Colonic mucosa (tissue), 4 donors: ENCODE measurements at regions not wholly inside any gene's neighbourhood (a gene's known extent, or its start where the extent isn't known, plus 50 kb on each side); places are given as distances from the start of the nearest gene placed in this dataset.
"Not testable (repeated sequence)": the region's sequence is repeated elsewhere in the genome, so short reads cannot be mapped to it uniquely, and the experiment has no call there.

Experiments used
- DNase-seq: peaks from one replicate; pipeline ENCODE4 v3.0.0-alpha.2; 2020
- H3K27ac ChIP-seq: fragments of 200-600 bp; one replicate; pipeline ENCODE4 v1.8.0; 2021
- H3K27me3 ChIP-seq: fragments of 200-600 bp; one replicate; pipeline ENCODE4 v1.8.0; 2021
- H3K36me3 ChIP-seq: fragments of 200-600 bp; one replicate; pipeline ENCODE4 v1.8.0; 2021
- H3K4me1 ChIP-seq: fragments of 200-600 bp; one replicate; pipeline ENCODE4 v1.8.0; 2021; ENCODE audit warnings: mild to moderate bottlenecking
- H3K4me3 ChIP-seq: fragments of 200-600 bp; one replicate; pipeline ENCODE4 v1.8.0; 2021
- H3K9ac ChIP-seq, 2 donors: one replicate each; pipeline ENCODE4 v1.7.0; 2013; ENCODE audit warnings: control low read depth in 2 of 2, low read depth in 2 of 2, low read length in 2 of 2
- H3K9me3 ChIP-seq: fragments of 200-600 bp; one replicate; pipeline ENCODE4 v1.8.0; 2021
- CTCF ChIP-seq: fragments of 200-600 bp; IDR thresholded peaks from one replicate; pipeline ENCODE4 v1.8.0; 2022; ENCODE audit warnings: antibody characterized with exemption, mild to moderate bottlenecking
- intact Hi-C: fragments of 100-400 bp; cut with DNase I; formaldehyde crosslinking; loops from one replicate; pipeline ENCODE4 v1.14.1; 2022
- donor health status: healthy.
- donor health status: DM: no; HTN: no; CAD: no.
- donor health status: DM: no; HTN: no; CAD: no.

DNA sequence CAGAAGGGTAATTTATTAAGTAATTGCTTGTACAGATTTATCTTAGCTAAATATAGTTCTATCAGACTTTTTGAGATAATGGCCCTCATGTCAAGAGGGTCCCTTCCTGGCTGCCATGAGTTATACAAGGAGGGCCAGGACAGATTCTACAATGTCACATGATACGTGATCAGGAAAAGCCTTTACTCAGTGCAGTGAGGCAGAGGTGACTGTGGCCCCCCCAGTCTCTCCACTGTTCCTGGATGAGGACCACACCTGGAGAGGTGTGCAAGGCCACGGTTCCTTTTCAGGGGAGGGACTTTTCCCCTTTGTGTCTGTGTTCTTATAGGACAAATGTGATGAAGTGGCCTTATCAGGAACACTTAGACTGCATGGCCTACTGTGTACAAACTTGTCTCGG lies 54.3 kb upstream of the LRCH1 start:
- H3K36me3 ChIP-seq: no peaks in the 10 kb centered on the region
- no peak overlapping the region for H3K27ac ChIP-seq
- no peak for TF ChIP-seq CTCF
- intact Hi-C loops: no loop called here
- H3K4me1 ChIP-seq: no peaks in the 10 kb centered on the region
- H3K4me3 ChIP-seq: no peak overlapping the region
- H3K9me3 ChIP-seq: no peaks in the 10 kb centered on the region
- no peak for DNase-seq
- H3K9ac ChIP-seq: no peak overlapping the region
- H3K27me3 ChIP-seq: no peaks in the 10 kb centered on the region

DNA sequence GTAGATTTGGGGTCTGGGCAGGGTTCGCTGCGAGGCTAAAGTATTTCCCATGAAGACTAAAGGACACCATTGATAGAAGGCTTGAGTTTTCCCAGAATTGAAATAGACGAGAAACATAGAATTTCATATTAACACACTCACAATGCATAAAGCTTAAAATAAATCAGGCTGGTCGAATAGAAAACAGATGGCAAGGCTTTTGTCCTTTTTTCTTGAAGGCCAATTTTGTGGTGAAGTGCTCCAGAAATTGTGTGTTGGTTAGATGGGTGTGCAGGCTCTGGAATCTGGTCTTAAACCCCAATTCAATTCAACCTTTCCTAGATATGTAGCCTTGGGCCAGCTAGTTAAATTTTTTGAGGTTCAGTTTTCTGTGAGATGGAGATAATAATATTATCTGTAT lies 56.9 kb upstream of the LRCH1 start:
- Histone ChIP-seq H3K4me1 (no peaks in the 10 kb centered on the region), H3K9me3 (no peaks in the 10 kb centered on the region), H3K27me3 (no peaks in the 10 kb centered on the region), H3K36me3 (no peaks in the 10 kb centered on the region), H3K4me3 (no peak overlapping the region), H3K27ac (no peak overlapping the region), H3K9ac (no peak overlapping the region)
- no peak for DNase-seq
- intact Hi-C loops: no loop called here
- TF ChIP-seq CTCF: no peak

DNA sequence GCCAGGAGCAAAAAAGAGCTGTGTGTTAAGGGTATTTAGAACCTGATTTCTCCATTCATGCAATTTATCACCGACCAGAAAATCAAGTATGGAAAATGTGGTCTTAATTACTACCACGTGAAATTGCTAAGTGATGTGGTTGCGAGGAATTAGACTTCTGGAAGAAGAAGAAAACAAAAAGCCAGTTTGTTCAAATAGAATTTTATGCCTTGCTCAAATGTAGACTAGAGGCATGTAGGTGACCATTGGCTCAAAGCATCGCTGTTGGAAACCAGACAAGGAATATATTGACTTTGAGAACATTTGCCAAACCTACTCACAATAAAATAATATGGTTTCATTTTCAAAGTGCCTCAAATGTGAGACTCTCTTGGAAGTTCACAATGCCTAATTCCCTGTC lies 57.3 kb upstream of the LRCH1 start:
- no peaks in the 10 kb centered on the region for H3K9me3 ChIP-seq
- no peak overlapping the region for H3K4me3 ChIP-seq
- no peaks in the 10 kb centered on the region for H3K36me3 ChIP-seq
- H3K4me1 ChIP-seq: no peaks in the 10 kb centered on the region
- DNase-seq: no peak
- H3K9ac ChIP-seq: no peak overlapping the region
- no peaks in the 10 kb centered on the region for H3K27me3 ChIP-seq
- intact Hi-C loops: no loop called here
- no peak overlapping the region for H3K27ac ChIP-seq
- TF ChIP-seq CTCF: no peak

DNA sequence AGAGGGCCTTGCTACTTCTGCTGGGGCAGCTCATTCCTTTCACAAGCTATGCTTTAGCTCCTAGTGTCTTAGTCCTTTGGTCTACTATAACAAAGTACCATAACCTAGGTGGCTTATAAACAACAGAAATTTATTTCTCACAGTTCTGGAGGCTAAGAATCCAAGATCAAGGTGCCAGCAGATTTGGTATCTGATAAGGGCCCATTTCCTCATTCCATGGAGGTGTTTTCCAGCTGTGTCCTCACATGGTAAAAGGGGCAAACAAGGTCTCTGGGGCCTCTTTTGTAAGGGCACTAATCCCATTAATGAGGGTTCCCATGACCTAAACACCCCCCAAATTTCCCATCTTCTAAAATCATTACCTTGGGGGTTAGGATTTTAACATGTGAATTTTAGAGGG lies 57.9 kb upstream of the LRCH1 start:
- Histone ChIP-seq H3K36me3 (no peaks in the 10 kb centered on the region), H3K9me3 (no peaks in the 10 kb centered on the region), H3K4me3 (no peak overlapping the region), H3K4me1 (no peaks in the 10 kb centered on the region), H3K27me3 (no peaks in the 10 kb centered on the region), H3K9ac (no peak overlapping the region), H3K27ac (no peak overlapping the region)
- no peak for DNase-seq
- intact Hi-C loops: no loop called here
- no peak for TF ChIP-seq CTCF

DNA sequence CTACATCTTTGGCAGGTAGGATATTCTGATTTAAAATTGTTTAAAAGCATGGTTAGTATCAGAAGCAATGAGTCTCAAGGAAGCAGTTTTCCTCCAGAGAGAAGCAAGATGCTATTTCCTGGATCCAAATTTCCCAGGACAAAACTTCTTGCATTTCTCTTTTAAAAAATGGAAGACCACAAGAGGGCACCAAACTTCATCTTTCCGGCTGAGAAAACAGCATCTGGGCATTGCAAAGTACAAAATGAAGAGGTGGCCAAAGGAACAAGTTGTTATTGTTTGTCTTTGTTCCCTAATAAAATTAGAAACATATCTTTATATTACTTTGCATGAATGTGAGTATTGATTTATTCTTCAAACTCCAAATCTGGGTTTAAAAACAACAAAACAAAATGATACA lies 60.0 kb upstream of the LRCH1 start:
- Histone ChIP-seq H3K9me3 (no peaks in the 10 kb centered on the region), H3K9ac (no peak overlapping the region), H3K4me3 (no peak overlapping the region), H3K27ac (no peak overlapping the region), H3K27me3 (no peaks in the 10 kb centered on the region), H3K4me1 (no peaks in the 10 kb centered on the region), H3K36me3 (no peaks in the 10 kb centered on the region)
- DNase-seq: no peak
- intact Hi-C loops: loop anchor here (2.0 kb wide), 1 partner anchor 228 kb away; no protein-coding TSS in a partner anchor
- peak; percentile 29 for TF ChIP-seq CTCF

DNA sequence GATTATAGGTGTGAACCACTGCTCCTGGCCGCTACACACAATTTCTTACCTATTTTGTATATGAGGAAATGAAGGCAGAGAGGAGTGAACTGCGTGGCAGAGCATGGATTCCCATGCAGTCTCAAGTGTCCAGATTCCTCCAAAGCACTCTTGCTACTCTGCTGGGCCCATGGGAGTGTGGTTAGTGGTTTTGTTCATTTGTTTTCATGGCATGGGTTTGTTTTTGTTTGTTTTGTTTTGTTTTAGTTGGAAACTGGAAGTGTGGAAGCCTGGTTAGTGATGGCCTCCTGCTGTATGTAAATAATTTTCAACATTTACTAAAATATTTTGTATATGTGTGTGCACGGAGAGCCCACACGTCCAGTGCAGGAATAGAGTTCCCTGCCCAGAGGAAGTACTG lies 61.3 kb upstream of the LRCH1 start:
- no peaks in the 10 kb centered on the region for H3K27me3 ChIP-seq
- H3K4me3 ChIP-seq: no peak overlapping the region
- intact Hi-C loops: loop anchor here (2.0 kb wide), 1 partner anchor 229 kb away; no protein-coding TSS in a partner anchor

GRCh38 chr13:46490713-46491112 lies 62.3 kb upstream of the LRCH1 start:
- H3K4me3 ChIP-seq, intact Hi-C loops, H3K27me3 ChIP-seq, H3K36me3 ChIP-seq, DNase-seq, H3K27ac ChIP-seq, H3K4me1 ChIP-seq, H3K9me3 ChIP-seq, H3K9ac ChIP-seq: not testable (repeated sequence)

More for the DNA sequence above, 61.3 kb upstream of the LRCH1 start:
- H3K36me3 ChIP-seq: no peaks in the 10 kb centered on the region
- H3K9ac ChIP-seq: no peak overlapping the region
- DNase-seq: no peak
- no peaks in the 10 kb centered on the region for H3K9me3 ChIP-seq
- TF ChIP-seq CTCF: no peak
- no peak overlapping the region for H3K27ac ChIP-seq
- no peaks in the 10 kb centered on the region for H3K4me1 ChIP-seq
